ENCODE measurements at regions not wholly inside any gene's neighbourhood (a gene's known extent, or its start where the extent isn't known, plus 50 kb on each side); places are given as distances from the start of the nearest gene placed in this dataset.
"Not testable (repeated sequence)": the region's sequence is repeated elsewhere in the genome, so short reads cannot be mapped to it uniquely, and the experiment has no call there.

GRCh38 chr14:84446250-84446649, 1083.7 kb upstream of the FLRT2 start:
- FAIRE-seq: no peak

GRCh38 chr14:84453307-84453950, 1076.5 kb upstream of the FLRT2 start:
- DNase-seq (ENCODE audit: insufficient read length): no peak
- TF ChIP-seq POLR2A (IDR thresholded peaks at IDR 0.05; ENCODE audit: low read depth, low read length) (no peak), TAF1 (IDR thresholded peaks at IDR 0.05; ENCODE audit: borderline replicate concordance, low read depth, low read length) (no peak), POLR2AphosphoS5 (IDR thresholded peaks at IDR 0.05; ENCODE audit: low read depth, low read length) (no peak)
- no peak for FAIRE-seq

More at GRCh38 chr14:84446250-84446649, 1083.7 kb upstream of the FLRT2 start:
- DNase-seq (ENCODE audit: insufficient read length): no peak
- TF ChIP-seq TAF1 (IDR thresholded peaks at IDR 0.05; ENCODE audit: borderline replicate concordance, low read depth, low read length) (no peak), POLR2AphosphoS5 (IDR thresholded peaks at IDR 0.05; ENCODE audit: low read depth, low read length) (no peak), POLR2A (IDR thresholded peaks at IDR 0.05; ENCODE audit: low read depth, low read length) (no peak)

- DNase-seq (ENCODE audit: insufficient read length) (no peak), FAIRE-seq (no peak)
- no peak for TF ChIP-seq TAF1 (IDR thresholded peaks at IDR 0.05; ENCODE audit: borderline replicate concordance, low read depth, low read length)
- TF ChIP-seq POLR2A (IDR thresholded peaks at IDR 0.05; ENCODE audit: low read depth, low read length): no peak
- no peak for TF ChIP-seq POLR2AphosphoS5 (IDR thresholded peaks at IDR 0.05; ENCODE audit: low read depth, low read length)
Observed at GRCh38 chr14:84454114-84454513, 1075.8 kb upstream of the FLRT2 start.

GRCh38 chr14:84456946-84457345, 1073.0 kb upstream of the FLRT2 start:
- TF ChIP-seq TAF1 (IDR thresholded peaks at IDR 0.05; ENCODE audit: borderline replicate concordance, low read depth, low read length): no peak
- no peak for DNase-seq (ENCODE audit: insufficient read length)
- no peak for FAIRE-seq

GRCh38 chr14:84458881-84459280, 1071.1 kb upstream of the FLRT2 start:
- DNase-seq (ENCODE audit: insufficient read length): no peak
- TF ChIP-seq TAF1 (IDR thresholded peaks at IDR 0.05; ENCODE audit: borderline replicate concordance, low read depth, low read length): no peak
- no peak for TF ChIP-seq POLR2AphosphoS5 (IDR thresholded peaks at IDR 0.05; ENCODE audit: low read depth, low read length)
- no peak for TF ChIP-seq POLR2A (IDR thresholded peaks at IDR 0.05; ENCODE audit: low read depth, low read length)
- FAIRE-seq: no peak

- no peak for FAIRE-seq
- TF ChIP-seq POLR2A (IDR thresholded peaks at IDR 0.05; ENCODE audit: low read depth, low read length): no peak
- TF ChIP-seq TAF1 (IDR thresholded peaks at IDR 0.05; ENCODE audit: borderline replicate concordance, low read depth, low read length): no peak
- TF ChIP-seq POLR2AphosphoS5 (IDR thresholded peaks at IDR 0.05; ENCODE audit: low read depth, low read length): no peak
Observed at GRCh38 chr14:84465880-84466279, 1064.1 kb upstream of the FLRT2 start.

GRCh38 chr14:84468153-84468552, 1061.8 kb upstream of the FLRT2 start:
- no peak for FAIRE-seq
- no peak for DNase-seq (ENCODE audit: insufficient read length)
- TF ChIP-seq POLR2AphosphoS5 (IDR thresholded peaks at IDR 0.05; ENCODE audit: low read depth, low read length) (no peak), TAF1 (IDR thresholded peaks at IDR 0.05; ENCODE audit: borderline replicate concordance, low read depth, low read length) (no peak), POLR2A (IDR thresholded peaks at IDR 0.05; ENCODE audit: low read depth, low read length) (no peak)

More at GRCh38 chr14:84465880-84466279, 1064.1 kb upstream of the FLRT2 start:
- DNase-seq (ENCODE audit: insufficient read length): no peak

GRCh38 chr14:84477996-84478395, 1051.9 kb upstream of the FLRT2 start:
- TF ChIP-seq POLR2AphosphoS5 (IDR thresholded peaks at IDR 0.05; ENCODE audit: low read depth, low read length): no peak
- no peak for TF ChIP-seq TAF1 (IDR thresholded peaks at IDR 0.05; ENCODE audit: borderline replicate concordance, low read depth, low read length)
- no peak for TF ChIP-seq POLR2A (IDR thresholded peaks at IDR 0.05; ENCODE audit: low read depth, low read length)
- no peak for FAIRE-seq
- no peak for DNase-seq (ENCODE audit: insufficient read length)

- TF ChIP-seq POLR2AphosphoS5 (IDR thresholded peaks at IDR 0.05; ENCODE audit: low read depth, low read length): no peak
- DNase-seq (ENCODE audit: insufficient read length): no peak
- FAIRE-seq: no peak
Observed at GRCh38 chr14:84482256-84483071, 1047.5 kb upstream of the FLRT2 start.

- DNase-seq (ENCODE audit: insufficient read length): no peak
- no peak for FAIRE-seq
Observed at GRCh38 chr14:84483072-84483420, 1046.9 kb upstream of the FLRT2 start.

GRCh38 chr14:84484243-84484642, 1045.7 kb upstream of the FLRT2 start:
- not testable (repeated sequence) for FAIRE-seq; DNase-seq (ENCODE audit: insufficient read length)

More at GRCh38 chr14:84483072-84483420, 1046.9 kb upstream of the FLRT2 start:
- TF ChIP-seq POLR2AphosphoS5 (IDR thresholded peaks at IDR 0.05; ENCODE audit: low read depth, low read length) (no peak), POLR2A (IDR thresholded peaks at IDR 0.05; ENCODE audit: low read depth, low read length) (no peak), TAF1 (IDR thresholded peaks at IDR 0.05; ENCODE audit: borderline replicate concordance, low read depth, low read length) (no peak)

GRCh38 chr14:84485036-84485435, 1044.9 kb upstream of the FLRT2 start:
- DNase-seq (ENCODE audit: insufficient read length) (no peak), FAIRE-seq (no peak)
- TF ChIP-seq POLR2AphosphoS5 (IDR thresholded peaks at IDR 0.05; ENCODE audit: low read depth, low read length) (no peak), TAF1 (IDR thresholded peaks at IDR 0.05; ENCODE audit: borderline replicate concordance, low read depth, low read length) (no peak)
